ENCODE measurements at regions not wholly inside any gene's neighbourhood (a gene's known extent, or its start where the extent isn't known, plus 50 kb on each side); places are given as distances from the start of the nearest gene placed in this dataset.
"Not testable (repeated sequence)": the region's sequence is repeated elsewhere in the genome, so short reads cannot be mapped to it uniquely, and the experiment has no call there.

DNA sequence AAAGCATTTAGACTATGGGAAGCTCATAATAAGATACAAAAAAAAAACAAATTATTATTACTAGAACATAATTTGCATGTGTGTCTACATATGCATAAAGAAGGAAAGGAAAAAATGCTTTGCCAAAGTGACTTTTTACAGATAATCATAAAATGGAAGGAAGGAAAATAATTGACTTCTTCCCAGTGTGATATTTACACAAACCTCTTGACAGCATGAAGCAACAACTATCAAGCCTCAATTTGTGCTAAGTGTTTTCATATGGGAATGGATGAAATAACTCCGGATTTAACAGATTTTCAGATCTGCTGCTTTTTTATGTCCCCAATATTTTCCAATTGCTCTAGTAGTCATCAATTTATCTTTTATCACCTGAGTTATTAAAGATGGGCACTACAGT lies 275.9 kb upstream of the REG3G start:
- DNase-seq, result no peak

DNA sequence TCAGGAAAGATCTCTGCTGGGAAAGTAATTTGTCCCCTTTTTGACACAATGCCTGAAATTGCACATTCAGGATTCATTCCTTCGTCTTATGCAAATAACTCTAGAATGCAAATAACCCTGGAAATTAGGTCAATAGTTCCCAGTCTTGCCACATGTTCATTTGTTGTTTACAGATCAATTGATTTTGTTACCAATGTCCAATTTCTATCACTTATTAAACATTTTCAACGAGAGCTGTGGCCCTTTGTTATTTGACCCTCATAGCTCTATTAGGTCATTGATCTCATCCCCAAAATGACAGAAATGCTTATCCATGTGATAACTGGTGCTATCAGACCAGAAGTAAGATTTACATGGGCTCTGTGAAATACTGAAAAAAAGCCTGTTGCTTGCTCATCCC lies 275.3 kb upstream of the REG3G start:
- DNase-seq, result no peak

DNA sequence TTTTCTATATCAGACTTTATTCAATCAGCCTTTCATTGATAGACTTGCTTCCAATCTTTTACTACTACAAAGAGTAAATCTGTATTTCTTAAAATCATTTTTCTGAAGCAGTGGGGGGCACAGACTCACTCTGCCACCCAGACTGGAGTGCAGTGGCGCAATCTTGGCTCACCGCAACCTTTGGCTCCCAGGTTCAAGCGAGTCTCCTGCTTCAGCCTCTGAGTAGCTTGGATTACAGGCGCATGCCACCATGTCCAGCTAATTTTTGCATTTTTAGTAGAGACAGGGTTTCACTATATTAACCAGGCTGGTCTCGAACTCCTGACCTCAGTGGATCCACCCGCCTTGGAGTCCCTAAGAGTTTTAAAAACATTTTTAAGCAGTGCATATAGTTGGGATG lies 270.6 kb upstream of the REG3G start:
- no peak for DNase-seq

DNA sequence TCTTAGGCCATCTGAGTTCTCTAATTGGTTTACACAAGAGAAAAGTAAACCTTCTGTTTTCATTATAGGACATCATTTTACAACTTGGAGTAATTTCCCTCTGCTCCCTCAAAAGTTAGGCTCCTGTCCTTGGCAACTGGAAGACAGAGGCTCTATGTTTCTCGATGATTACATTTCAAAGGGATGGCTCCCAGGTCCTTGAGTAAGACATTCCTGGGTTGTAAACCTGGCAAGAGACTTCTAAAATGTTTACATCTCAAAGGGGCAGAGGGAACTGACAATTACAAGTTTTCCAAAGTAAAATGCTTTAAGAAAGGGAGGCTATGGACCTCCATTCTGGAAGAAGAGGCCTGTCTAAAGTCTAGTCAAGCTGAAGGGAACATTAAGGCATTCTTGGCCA lies 268.3 kb upstream of the REG3G start:
- no peak for DNase-seq

DNA sequence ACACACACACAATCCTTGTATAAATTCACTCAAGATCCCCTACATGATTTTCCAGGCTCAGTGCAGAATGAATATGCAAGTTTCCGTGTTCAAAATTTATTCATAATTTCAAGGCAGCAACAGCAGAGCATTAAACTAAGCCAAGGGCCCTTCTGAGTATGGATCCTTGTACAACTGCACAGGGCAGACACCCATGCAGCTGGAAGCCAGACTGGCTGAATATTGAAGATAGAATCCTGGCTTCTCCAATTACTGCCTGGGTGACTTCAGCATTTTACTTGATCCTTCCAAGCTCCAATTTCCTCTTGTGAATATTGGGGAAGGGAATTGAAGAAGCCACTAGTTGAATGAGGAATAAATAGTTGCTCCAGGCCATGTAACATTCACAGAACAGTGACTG lies 267.9 kb upstream of the REG3G start:
- DNase-seq, result no peak

DNA sequence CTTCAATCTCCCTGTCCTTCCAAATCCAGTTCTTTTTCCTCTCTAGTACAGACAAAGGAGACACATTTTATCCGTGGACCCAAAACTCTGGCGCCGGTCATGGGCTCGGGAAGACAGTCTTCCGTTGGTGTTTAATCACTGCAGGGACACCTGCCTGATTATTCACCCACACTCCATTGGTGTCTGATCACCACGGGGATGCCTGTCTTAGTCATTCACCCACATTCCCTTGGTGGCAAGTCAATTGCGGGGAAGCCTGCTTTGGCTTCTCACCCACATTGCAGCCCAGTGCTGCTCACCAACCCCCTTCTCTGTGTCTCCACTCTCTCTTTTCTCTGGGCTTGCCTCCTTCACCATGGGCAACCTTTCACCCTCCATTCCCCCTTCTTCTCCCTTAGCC lies 266.7 kb upstream of the REG3G start:
- not testable (repeated sequence) for DNase-seq

DNA sequence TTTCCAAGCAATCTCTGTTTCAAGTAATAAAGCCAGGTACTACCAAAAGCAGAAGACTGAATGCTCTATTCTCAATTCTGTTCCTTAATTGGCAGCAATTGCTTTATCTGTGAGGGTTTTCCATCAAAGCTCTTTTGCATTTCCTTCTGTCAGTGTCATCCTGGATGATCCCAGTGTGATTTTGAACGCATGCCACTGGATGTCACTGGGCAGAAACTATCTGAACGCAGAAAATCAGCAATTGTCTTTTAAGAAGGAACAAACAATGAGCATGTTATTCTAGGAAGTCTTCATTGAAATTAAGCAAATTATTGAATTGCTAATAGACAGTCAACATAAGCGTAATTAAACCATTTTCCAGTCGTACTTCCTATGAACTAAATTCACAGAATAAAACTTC lies 259.0 kb upstream of the REG3G start:
- peak in 1 of 14 donors; percentile 37 for DNase-seq

DNA sequence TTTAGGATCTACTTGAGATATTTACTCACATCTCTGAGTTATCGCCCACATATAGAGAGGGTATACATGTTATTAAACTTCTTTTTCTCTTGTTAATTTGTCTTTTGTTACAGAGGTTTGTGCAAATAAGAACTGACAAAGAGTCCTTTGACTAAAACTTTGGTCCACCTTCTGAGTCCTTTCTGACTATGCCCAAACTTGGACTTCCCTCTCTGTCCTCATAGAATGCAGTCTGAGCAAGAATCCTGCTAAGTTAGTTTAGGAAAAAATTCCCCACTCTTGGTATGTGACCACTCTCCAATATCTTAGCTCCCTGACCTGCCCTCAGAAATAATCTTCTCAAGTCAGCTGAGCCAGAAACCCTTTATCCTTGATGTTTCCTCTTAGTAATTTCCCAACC lies 257.5 kb upstream of the REG3G start:
- DNase-seq, result no peak

DNA sequence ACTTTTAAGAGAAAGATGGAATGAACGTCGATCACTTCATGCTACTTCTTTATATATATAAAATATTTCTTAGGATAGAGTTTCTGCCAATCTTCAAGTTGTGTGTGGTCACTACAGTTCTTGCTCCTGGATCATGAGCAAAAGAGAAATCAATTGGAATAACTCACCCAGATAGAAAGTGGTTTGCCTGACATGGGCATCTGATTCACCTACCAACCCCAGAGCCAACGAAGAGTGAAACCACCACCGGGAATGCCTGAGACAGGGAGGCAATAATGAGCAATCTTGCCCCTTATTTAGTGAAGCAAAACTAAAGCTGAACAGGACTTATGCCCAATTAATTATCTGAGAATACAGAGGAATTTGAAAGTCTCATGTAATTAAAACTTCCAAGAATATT lies 250.2 kb upstream of the REG3G start:
- no peak for DNase-seq

DNA sequence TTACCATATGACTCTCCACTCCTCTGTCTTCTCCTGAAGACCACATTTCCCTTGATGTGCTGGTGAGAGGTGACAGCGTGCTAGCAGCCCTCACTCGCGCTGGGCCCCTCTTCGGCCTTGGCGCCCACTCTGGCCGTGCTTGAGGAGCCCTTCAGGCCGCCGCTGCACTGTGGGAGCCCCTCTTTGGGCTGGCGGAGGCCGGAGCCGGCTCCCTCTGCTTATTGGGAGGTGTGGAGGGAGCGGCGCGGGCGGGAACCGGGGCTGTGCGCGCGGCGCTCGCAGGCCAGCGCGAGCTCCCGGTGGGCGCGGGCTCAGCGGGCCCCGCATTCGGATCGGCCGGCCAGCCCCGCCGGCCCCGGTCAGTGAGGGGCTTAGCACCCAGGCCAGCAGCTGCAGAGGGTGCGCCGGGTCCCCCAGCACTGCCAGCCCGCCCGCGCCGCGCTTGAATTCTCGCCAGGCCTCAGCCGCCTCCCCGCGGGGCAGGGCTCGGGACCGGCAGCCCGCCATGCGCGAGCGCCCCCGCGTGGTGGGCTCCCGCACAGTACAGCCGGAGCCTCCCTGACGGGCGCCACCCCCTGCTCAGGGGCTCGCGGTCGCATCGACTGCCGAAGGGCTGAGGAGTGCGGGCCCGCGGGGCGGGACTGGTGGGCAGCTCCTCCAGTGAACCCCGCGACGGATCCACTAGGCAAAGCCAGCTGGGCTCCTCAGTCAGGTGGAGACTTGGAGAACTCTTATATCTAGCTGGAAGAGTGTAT lies 246.6 kb upstream of the REG3G start:
- DNase-seq, result no peak

DNA sequence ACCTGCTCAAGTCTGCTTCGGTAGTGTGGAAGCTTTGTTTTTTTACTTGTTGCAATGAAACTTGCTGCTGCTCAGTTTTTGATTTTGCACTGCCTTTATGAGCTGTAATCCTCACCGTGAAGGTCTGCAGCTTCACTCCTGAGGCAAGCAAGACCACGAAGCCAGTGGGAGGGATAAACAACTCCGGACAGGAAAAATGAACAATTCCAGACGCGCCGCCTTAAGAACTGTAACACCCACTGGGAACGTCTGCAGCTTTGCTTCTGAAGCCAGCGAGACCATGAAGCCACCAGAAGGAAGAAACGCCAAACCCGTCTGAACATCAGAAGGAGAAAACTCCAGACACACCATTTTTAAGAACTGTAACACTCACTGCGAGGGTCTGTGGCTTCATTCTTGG lies 245.7 kb upstream of the REG3G start:
- DNase-seq, result no peak

DNA sequence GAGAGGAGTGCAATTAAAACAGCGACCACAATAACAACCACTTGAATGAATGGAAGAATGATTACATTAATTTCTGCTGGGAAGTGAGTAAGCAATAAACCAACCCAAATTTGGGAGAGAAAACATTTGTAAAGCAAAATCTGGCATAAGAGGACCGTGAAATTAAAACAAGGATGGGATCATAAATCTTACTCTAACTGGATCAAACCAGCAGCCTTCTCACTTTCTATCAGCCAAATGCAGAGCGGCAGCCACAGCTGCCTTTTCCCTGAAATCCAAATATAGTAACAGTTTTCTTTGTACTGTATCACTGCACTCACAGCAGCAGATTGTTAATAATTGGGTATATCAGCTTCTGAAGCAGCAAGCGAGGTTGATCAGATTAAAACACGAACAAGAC lies 245.2 kb upstream of the REG3G start:
- no peak for DNase-seq

DNA sequence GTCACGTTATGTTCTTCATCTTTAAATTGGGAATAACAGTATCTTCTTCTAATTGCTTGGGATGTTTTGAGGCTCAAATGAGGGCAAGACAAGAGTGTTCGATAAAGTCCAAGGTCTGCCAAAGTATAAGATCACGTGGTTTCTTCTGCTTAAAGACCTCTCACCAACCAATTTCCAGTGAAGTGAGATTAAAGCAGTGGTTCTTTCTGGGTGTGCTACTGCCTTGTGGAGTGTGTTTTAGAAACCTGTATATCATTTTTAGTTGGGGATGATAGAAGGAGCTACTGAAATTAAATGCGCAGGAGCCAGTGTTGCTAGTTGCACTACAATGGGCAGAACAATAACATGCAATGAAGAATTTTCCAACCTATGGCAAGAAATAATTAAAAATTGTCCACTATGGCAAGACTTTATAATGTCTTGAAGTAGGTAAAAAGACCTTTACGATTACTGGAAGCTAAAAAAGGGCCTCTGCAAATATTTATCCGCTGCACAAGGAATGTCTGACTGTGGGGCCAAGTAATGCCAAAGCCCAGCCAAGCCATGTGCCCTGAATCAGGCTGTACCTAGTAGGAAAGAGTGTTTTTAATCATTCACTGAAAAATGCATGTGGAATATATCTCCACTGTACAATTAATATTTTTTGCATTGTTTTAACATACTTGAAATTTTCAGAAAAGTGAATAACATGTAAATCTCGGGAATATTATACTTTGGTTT lies 244.5 kb upstream of the REG3G start:
- no peak for DNase-seq

DNA sequence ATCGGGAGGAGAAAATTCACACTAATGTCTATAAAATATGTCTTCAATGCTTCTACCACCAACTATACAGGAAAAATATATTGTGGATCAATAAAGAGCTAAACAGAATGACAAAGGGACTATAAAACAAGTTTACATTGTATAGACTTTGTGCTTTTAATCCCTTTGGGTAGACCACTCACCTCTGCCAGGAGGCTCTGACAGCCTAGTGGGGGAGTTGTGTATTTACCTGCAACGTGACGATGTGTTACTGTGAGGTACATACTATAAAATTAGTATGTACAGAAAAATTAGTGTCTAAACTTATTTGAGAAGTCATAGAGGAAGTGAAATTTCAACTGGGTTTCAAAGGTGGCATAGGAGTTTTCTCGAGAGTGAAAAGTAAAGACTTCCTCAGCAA lies 243.3 kb upstream of the REG3G start:
- no peak for DNase-seq

DNA sequence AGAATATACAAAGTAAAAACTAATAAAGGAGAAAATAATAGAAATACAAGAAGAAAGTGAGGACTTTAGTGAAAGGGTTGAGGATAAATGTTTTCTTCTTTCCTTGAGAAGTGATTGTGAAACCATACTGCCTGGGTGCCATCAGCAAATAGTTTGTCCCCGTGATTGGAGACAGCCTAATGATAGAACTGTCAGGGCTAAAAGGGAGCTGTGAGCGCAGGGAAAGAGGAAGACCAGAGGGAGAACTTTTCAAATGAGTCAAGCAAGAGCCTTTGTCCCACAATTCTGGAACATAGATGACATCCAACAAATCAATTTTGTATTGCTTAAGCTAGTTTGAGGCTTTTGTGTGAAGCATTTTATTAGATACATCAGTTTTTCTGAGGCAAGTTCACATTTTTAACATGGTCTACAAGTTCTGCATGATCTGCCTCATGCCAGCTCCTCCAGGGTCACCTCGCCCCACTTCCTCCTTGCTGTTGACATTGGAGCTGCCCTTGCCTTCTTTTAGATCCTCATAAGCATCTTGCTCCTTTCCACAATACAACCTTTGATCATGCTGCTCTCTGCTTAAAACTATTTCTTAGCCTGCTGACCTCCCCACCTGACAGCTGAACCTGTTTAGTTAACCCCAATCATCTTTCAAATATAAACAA lies 213.4 kb upstream of the REG3G start:
- DNase-seq, result no peak

DNA sequence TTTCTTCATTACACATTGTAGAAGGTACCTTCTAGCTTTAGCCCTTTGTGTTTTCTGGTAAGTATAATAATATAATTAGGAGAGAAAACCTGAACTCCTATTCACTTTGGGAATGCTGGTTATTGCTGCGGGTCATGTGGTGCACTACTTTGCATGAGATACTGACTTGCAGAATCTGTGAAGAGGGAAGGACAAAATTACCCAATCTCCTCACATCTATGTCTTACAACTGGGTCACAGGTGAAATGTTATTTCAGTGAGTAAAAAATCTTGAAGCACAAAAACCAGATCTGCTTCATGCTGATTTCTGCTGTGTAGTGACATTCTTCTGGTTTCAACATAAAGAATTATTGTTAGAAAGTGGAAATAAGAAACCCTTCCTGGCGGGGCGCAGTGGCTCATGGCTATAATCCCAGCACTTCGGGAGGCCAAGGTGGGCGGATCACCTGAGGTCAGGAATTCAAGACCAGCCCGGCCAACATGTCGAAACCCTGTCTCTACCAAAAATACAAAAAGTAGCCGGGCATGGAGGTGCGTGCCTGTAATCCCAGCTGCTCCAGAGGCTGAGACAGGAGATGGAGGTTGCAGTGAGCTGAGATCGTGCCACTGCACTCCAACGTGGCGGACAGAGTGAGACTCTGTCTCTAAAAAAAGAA lies 211.0 kb upstream of the REG3G start:
- DNase-seq, result no peak

DNA sequence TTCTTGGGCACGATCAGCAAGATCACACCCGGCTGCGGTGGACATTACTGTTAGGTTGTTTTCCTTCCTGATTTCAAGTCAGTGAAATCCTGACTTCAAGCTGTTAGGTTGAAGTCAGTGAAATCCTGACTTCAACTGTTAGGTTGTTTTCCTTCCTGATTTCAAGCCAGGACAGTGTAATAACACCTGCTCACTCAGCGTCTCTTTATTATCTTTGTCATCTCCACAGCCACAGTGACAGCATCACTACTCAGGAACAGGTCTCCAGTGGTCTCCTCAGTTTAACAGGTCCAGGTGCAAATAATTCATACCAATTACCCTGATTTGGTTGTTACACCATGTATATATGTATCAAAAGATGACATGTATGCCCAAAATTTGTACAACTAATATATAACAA lies 208.1 kb upstream of the REG3G start:
- no peak for DNase-seq

DNA sequence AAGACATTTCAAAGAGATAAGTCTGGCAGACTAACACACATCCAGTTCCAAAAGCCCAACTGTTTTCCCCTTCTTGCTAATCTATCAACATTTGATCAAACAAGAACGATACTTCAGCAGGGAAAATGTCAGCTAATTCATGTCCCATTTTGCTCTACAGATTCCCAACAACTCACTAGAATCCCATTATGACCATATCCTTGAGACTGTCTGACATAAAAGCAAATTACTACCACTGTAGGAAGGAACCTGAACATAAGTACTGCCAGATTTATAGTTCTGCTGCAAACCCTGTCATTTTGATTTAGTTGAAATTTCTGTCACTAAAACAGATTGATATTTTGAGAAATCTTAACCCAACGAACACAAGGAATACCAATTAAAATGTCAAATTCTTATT lies 193.0 kb upstream of the REG3G start:
- no peak for DNase-seq

DNA sequence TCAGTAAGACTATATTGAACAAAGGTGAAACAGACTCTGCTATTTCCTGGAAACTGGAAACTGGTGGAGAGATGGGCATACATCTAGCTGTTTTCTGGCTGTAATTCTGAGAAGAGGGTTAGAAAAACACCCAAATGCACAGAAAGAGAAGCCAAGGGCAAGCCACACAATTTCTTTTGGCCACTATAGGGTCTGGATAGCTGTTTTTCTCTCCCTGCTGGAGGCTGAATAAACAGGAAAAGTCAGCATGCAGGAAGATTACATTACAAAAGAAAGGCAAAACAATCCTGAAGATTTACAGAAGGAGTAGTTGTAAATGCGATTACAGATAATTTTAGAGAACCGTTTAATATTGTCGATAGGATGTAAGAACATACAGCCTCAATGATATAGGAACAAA lies 186.2 kb upstream of the REG3G start:
- DNase-seq, result no peak

DNA sequence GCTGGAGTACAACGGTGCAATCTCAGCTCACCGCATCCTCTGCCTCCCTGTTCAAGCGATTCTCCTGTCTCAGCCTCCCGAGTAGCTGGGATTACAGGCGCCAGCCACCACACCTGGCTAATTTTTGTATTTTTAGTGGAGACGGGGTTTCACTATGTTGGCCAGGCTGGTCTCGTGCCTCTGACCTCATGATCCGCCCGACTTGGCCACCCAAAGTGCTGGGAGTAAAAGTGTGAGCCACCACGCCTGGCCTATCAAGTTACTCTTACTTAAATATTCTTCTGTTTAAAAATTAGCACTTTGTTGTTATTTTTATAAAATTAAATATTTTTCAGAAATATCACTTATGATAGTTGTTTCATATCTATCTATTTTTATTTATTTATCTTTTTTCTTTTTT lies 185.2 kb upstream of the REG3G start:
- not testable (repeated sequence) for DNase-seq

DNA sequence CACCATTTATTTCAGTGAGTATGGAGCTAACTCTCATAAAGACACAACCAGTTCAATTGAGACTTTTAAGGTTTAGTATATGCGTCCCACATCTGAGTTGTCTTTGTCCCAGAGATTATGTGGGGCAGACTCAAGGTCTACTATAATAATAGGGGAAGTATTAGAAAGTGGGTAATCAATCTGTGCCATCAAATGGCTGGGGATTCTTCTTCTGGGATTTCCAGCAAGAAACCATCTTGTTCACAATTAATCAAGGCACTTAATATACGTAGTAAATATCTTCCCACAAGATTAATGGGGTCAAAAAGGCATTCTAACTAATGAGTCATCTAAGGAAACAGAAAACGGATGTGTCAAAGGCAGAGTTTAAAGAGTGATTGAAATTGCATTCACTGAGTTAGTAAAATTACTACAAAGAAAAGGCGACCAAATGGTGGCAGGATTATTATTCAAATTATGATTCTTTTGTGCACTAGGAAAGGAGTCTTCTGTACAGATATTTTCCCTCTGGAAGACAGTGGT lies 179.8 kb upstream of the REG3G start:
- no peak for DNase-seq

DNA sequence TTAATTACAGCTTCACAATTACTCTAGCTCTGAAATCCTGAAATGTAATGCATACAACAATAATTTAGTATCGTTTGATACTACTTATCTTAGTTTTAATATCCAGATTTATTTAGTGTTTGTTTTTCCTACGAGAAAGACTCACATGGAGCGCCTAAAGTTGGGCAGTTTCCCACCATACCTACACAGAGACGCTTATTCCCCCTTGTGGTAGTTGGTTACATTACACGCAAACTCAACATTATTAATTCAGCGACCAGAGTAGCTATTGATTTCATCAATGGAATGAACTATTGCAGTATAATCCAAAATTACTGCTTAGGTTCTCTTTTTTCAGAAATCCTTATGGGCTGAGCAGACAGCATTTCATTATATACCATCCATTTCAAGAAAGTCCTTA lies 164.0 kb upstream of the REG3G start:
- no peak for DNase-seq

DNA sequence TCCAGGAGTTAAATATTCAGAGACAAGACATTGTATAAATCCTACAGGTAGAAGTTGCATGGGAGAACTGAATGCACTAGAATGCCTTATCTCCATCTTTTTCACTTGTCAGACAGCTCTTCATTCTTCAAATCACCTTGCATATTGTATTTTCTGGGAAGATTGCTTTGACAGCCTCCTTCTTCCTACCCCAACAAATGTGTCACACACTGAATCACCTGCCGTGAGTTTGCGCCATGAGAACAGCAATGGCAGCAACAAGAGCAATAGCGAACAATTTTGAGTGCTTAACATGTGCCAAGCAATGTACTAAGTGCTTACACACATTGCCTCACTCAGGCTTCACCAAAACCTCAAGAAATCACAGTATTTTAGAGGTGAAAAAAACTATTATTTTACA lies 161.3 kb upstream of the REG3G start:
- no peak for DNase-seq

Data from C1 segment of cervical spinal cord (tissue), 14 donors.